ENCODE measurements at regions not wholly inside any gene's neighbourhood (a gene's known extent, or its start where the extent isn't known, plus 50 kb on each side); places are given as distances from the start of the nearest gene placed in this dataset.

GRCh38 chr2:4122726-4123125, 419.4 kb downstream of the DCDC2C start:
- 0 out of 2 replicates have a peak, but pooled peaks cover 3% of the 10 kb centered on the region for H3K9me3 ChIP-seq (ENCODE audit: low read length)

More at GRCh38 chr2:4122726-4123125, 419.4 kb downstream of the DCDC2C start:
- no peaks in the 10 kb centered on the region for H3K36me3 ChIP-seq (replicated peaks in 1 of 2; ENCODE audit: control insufficient read depth in 1 of 2, insufficient read depth in 2 of 2, low read length in 2 of 2)
- H2AFZ ChIP-seq (ENCODE audit: low read length) = no peak overlapping the region
- no peaks in the 10 kb centered on the region for H3K27me3 ChIP-seq (ENCODE audit: control insufficient read depth in 1 of 2, insufficient read depth in 2 of 2, low read length in 2 of 2)
- no TSS peak for BruUV-seq (replicated peaks)
- no peak for TF ChIP-seq TFDP2 (CRISPR knock-in tag; IDR thresholded peaks at IDR 0.05)
- TF ChIP-seq SAFB2 (CRISPR knock-in tag; IDR thresholded peaks at IDR 0.05; ENCODE audit: borderline replicate concordance, low read depth) = no peak
- no peak for TF ChIP-seq ZBED4 (CRISPR knock-in tag; IDR thresholded peaks at IDR 0.05; ENCODE audit: borderline replicate concordance)
- TF ChIP-seq NR2F2 (IDR thresholded peaks at IDR 0.05; ENCODE audit: borderline replicate concordance, low read depth) = no peak
- TF ChIP-seq ZNF674 (CRISPR knock-in tag; IDR thresholded peaks at IDR 0.05; ENCODE audit: low read depth) = no peak
- no peak for TF ChIP-seq ZFP90 (CRISPR knock-in tag; IDR thresholded peaks at IDR 0.05; ENCODE audit: borderline replicate concordance)
- no peak for TF ChIP-seq ZNF746 (CRISPR knock-in tag; IDR thresholded peaks at IDR 0.05)
- no peak for TF ChIP-seq ZNF652 (CRISPR knock-in tag; IDR thresholded peaks at IDR 0.05; ENCODE audit: borderline replicate concordance, low read depth)
- no peak for TF ChIP-seq ZNF431 (CRISPR knock-in tag; IDR thresholded peaks at IDR 0.05; ENCODE audit: borderline replicate concordance, low read depth)
- TF ChIP-seq MEIS2 (CRISPR knock-in tag; IDR thresholded peaks at IDR 0.05) = no peak
- TF ChIP-seq ZNF225 (CRISPR knock-in tag; IDR thresholded peaks at IDR 0.05) = no peak
- no peak for TF ChIP-seq ELK4 (CRISPR knock-in tag; IDR thresholded peaks at IDR 0.05; ENCODE audit: borderline replicate concordance)
- no peaks in the 10 kb centered on the region for H4K20me1 ChIP-seq (ENCODE audit: insufficient read depth, low read length)
- 3% methylated on average over 1 of the region's 1 CpG for WGBS (ENCODE audit: low lambda C conversion rate)
- ATAC-seq = no peak
- H3K4me1 ChIP-seq (ENCODE audit: insufficient read depth, low read length) = no peaks in the 10 kb centered on the region
- no peaks in the 10 kb centered on the region for H3K79me2 ChIP-seq (ENCODE audit: insufficient read depth, low read length)
- no peak overlapping the region for H3K4me3 ChIP-seq (replicated peaks in 1 of 3; ENCODE audit: insufficient read depth in 1 of 3, low read depth in 2 of 3, low read length in 3 of 3)
- no peak overlapping the region for H3K27ac ChIP-seq (ENCODE audit: extremely low read length, insufficient read depth, low read length)
- intact Hi-C loops (cut with micrococcal nuclease; ENCODE audit: unreplicated experiment) (no loop called here), in situ Hi-C loops (cut with HindIII; ENCODE audit: extremely low pct_ligation_motif_present, low pct_unique_long_range_greater_than_20kb) (no loop called here)
- DNase-seq (ENCODE audit: low spot score) = no peak
- FAIRE-seq = no peak
- CTCF ChIA-PET (ENCODE audit: low intra/inter-chr PET ratio, low total read pairs) = no interaction called here
- POLR2A ChIA-PET = no interaction called here
- no peak overlapping the region for H3K9ac ChIP-seq (ENCODE audit: insufficient read depth, low read depth, low read length)
- H3K4me2 ChIP-seq (ENCODE audit: low read depth, low read length) = no peak overlapping the region
